Activated CD8-positive, alpha-beta memory T cell treated with anti-CD3 and anti-CD28 coated beads, Interleukin-2, amount 10 ng/mL, durations not matched to agents 7 days and 5 days (primary cell): ENCODE measurements at regions not wholly inside any gene's neighbourhood (a gene's known extent, or its start where the extent isn't known, plus 50 kb on each side); places are given as distances from the start of the nearest gene placed in this dataset.

Source experiments
- ATAC-seq: fragments of 150-1000 bp; cut with Tn5 transposase; one replicate; pipeline ENCODE4 v1.10.0; 2021; ENCODE audit warnings: moderate library complexity
- CTCF ChIA-PET: fragments of 350-600 bp; sonication (Branson Sonifier 250); formaldehyde crosslinking; loops from one replicate; lab custom pipeline; 2021; ENCODE audit warnings: antibody characterized with exemption; lab: Charles Lee
- DNase-seq: peaks from one replicate; pipeline ENCODE4 v3.0.0-alpha.2; 2020
- H3K27ac Mint-ChIP-seq: one replicate; pipeline ENCODE4 v1.8.0; 2021; ENCODE audit warnings: mild to moderate bottlenecking, mixed read lengths
- H3K27me3 Mint-ChIP-seq: one replicate; pipeline ENCODE4 v1.8.0; 2021; ENCODE audit warnings: mixed read lengths
- H3K36me3 Mint-ChIP-seq: one replicate; pipeline ENCODE4 v1.8.0; 2021; ENCODE audit warnings: mild to moderate bottlenecking, mixed read lengths
- H3K4me1 Mint-ChIP-seq: one replicate; pipeline ENCODE4 v1.8.0; 2021; ENCODE audit warnings: mixed read lengths
- H3K4me3 Mint-ChIP-seq: one replicate; pipeline ENCODE4 v1.8.0; 2021; ENCODE audit warnings: mild to moderate bottlenecking, moderate library complexity, mixed read lengths
- H3K9me3 Mint-ChIP-seq: one replicate; pipeline ENCODE4 v1.8.0; 2022; ENCODE audit warnings: low read depth, mixed read lengths

DNA sequence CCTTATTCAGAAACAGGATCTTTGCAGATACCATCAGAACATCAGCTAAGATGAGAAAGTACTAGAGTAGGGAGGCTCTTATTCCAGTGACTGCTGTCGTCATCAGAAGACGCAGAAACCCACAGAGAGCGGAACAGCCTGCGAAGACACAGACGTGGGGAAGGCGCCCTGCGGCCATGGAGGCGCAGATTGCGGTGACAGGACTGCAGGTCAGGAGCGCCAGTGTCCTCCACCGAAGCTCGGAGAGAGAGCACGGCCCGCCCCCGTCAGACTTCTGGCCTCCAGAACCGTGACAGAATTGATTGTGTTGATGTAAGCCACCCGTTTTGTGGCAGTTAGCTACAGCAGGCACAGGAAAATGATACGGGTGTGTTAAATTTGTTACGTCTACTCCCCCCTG, 275.5 kb downstream of the EFNB2 start:
- Mint-ChIP-seq H3K27ac (no peak overlapping the region), H3K9me3 (no peaks in the 10 kb centered on the region), H3K4me1 (no peaks in the 10 kb centered on the region), H3K36me3 (no peaks in the 10 kb centered on the region), H3K4me3 (no peak overlapping the region), H3K27me3 (no peaks in the 10 kb centered on the region)
- DNase-seq: no peak
- no peak for ATAC-seq
- CTCF ChIA-PET: no interaction called here

DNA sequence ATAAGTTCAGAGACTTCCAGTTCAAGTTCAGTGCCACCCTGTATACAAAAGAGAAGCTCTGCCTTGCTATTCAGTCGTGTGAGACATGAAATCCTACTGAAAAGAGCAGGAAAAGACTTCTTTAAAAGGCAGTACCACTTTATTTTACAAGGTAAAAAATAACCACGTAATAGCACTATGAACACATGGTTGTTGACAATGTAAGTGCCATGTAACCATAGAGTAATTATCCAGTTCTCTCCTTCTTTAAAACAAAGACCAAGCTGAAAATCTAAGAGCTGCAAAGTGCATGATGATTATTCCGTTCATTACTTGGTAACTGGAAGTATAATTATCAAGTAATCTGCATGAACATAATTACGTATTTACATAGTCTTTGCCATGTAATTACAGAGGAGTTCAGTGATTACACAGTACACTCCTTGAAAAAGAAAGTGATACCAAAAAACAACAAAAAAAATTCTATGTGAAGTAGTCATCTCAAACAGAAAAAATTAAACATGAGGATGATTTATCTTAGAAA, 288.7 kb downstream of the EFNB2 start:
- no peak for DNase-seq
- ATAC-seq: no peak
- CTCF ChIA-PET: no interaction called here
- Mint-ChIP-seq H3K4me3 (no peak overlapping the region), H3K9me3 (no peaks in the 10 kb centered on the region), H3K27ac (no peak overlapping the region), H3K27me3 (no peaks in the 10 kb centered on the region), H3K36me3 (no peaks in the 10 kb centered on the region), H3K4me1 (no peaks in the 10 kb centered on the region)

DNA sequence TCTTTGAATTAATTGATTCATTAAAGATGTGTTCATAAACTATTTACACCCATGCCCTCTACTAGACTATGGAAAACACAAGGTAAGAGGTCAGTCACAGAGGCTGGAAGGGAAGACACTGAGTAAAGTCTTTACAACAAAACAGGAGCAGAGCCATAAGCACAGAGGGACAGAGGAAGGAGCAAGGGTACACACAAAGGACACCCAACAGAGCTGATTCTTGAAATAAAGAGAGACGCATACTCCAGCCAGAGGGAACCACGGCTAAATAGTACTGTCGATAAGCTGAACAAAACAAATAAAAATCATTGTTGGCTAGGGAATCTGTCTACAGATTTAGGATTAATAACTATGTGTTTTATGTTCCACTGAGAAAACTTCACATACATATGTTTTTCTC, 289.2 kb downstream of the EFNB2 start:
- Mint-ChIP-seq H3K36me3 (no peaks in the 10 kb centered on the region), H3K27ac (no peak overlapping the region), H3K4me3 (no peak overlapping the region), H3K9me3 (no peaks in the 10 kb centered on the region), H3K27me3 (no peaks in the 10 kb centered on the region), H3K4me1 (no peaks in the 10 kb centered on the region)
- DNase-seq: no peak
- no peak for ATAC-seq
- CTCF ChIA-PET: no interaction called here

GRCh38 chr13:106243011-106243565, 292.4 kb downstream of the EFNB2 start:
- CTCF ChIA-PET: no interaction called here
- ATAC-seq (no peak), DNase-seq (no peak)
- Mint-ChIP-seq H3K27ac (no peak overlapping the region), H3K4me1 (no peaks in the 10 kb centered on the region), H3K36me3 (no peaks in the 10 kb centered on the region), H3K4me3 (no peak overlapping the region), H3K9me3 (no peaks in the 10 kb centered on the region), H3K27me3 (no peaks in the 10 kb centered on the region)

DNA sequence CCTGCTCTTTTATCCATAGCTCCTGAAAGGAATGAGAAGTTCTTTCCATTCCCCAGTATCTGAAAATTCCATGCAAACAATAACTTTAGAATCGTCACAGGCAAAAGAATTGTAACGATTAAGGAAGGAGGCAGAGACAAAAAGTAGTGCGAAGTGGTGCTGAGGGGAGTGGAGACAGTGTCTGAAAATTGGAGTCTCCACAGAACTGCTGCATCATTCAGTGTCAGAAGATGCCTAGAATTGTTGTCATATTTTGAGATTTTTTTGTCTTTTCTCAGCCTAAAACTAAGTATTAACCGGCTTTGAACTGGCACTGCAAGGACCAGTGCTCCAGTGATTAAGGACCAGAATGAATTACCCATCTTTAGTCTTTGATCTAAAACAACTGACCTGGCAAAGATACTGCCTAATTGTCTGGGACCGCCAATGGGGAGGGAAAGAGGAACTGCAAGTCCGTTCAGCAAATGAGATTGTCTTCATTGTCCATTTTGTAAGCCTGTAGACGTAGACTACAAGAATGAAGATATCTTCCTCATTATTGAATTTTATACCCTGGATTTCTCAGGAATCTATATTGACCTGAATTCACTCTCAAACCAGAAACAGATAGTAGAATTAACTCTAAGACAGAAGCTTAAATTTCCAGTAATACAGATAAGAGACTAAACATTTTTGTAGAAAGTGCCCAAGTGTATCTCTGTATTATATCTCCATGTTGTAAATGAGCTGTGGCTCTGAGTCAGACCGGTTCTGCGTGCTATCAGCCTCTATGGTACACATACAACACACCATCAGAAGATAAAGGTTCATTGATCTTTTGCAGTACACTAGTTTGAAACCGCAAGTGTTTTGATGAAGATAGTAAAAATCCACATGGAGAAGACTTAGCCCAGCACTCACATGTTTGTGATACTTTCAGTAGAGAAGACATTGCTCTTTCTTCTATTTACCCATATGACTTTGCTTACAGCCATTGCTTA, 293.2 kb downstream of the EFNB2 start:
- H3K4me3 Mint-ChIP-seq: no peak overlapping the region
- H3K4me1 Mint-ChIP-seq: no peaks in the 10 kb centered on the region
- H3K36me3 Mint-ChIP-seq: no peaks in the 10 kb centered on the region
- H3K27ac Mint-ChIP-seq: no peak overlapping the region
- ATAC-seq (no peak), DNase-seq (no peak)
- no peaks in the 10 kb centered on the region for H3K27me3 Mint-ChIP-seq
- no peaks in the 10 kb centered on the region for H3K9me3 Mint-ChIP-seq
- CTCF ChIA-PET: no interaction called here

DNA sequence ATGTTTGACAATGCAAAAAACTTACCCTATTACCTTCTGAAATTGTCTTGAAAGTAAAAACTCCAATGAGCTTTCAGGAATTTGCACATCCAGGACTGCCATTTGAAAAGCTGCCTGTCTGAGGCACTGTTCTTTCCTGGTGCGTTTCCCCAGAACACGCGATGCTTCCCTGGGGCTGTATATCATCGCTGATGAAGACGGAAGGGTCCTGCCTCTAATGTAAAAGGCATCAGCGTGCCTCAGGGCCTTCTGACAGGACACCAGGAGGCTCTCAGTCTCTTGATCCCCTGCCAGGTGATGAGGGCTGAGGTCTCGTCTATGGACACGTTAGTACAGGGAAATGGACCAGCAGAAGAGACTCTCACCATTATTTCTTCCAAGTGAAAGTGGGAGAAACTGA, 296.8 kb downstream of the EFNB2 start:
- DNase-seq (no peak), ATAC-seq (no peak)
- H3K9me3 Mint-ChIP-seq: no peaks in the 10 kb centered on the region
- CTCF ChIA-PET: no interaction called here
- H3K36me3 Mint-ChIP-seq: no peaks in the 10 kb centered on the region
- H3K4me1 Mint-ChIP-seq: no peaks in the 10 kb centered on the region
- no peak overlapping the region for H3K27ac Mint-ChIP-seq
- H3K27me3 Mint-ChIP-seq: no peaks in the 10 kb centered on the region
- H3K4me3 Mint-ChIP-seq: no peak overlapping the region

DNA sequence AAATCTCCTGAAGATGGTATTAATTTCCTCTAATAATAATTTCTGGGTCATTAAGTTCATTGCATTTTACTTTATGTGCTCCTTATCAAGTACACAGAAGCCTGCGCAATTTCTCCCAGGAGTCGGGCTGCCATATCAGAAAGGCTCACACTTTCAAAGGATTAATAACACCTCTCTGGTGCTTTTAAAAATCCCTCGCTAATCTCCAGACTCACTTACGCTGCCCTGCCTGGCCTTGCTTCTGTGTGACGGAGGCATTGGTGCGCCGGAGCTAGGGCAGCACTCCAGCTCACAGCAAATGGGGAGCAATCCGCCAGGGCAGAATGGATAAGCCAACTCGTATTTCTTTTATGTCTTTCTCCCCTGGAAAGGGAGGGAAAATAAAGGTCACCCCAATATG, 300.8 kb downstream of the EFNB2 start:
- Mint-ChIP-seq H3K27ac (no peak overlapping the region), H3K36me3 (no peaks in the 10 kb centered on the region), H3K9me3 (no peaks in the 10 kb centered on the region), H3K4me3 (no peak overlapping the region), H3K4me1 (no peaks in the 10 kb centered on the region), H3K27me3 (no peaks in the 10 kb centered on the region)
- CTCF ChIA-PET: no interaction called here
- DNase-seq: no peak
- no peak for ATAC-seq

- DNase-seq (no peak), ATAC-seq (no peak)
- CTCF ChIA-PET: no interaction called here
- Mint-ChIP-seq H3K4me1 (no peaks in the 10 kb centered on the region), H3K27ac (no peak overlapping the region), H3K27me3 (no peaks in the 10 kb centered on the region), H3K9me3 (no peaks in the 10 kb centered on the region), H3K4me3 (no peak overlapping the region), H3K36me3 (no peaks in the 10 kb centered on the region)
Observed at GRCh38 chr13:106233134-106233735, 302.2 kb downstream of the EFNB2 start.

- CTCF ChIA-PET: no interaction called here
- no peaks in the 10 kb centered on the region for H3K27me3 Mint-ChIP-seq
- no peaks in the 10 kb centered on the region for H3K4me1 Mint-ChIP-seq
- no peaks in the 10 kb centered on the region for H3K9me3 Mint-ChIP-seq
- no peak overlapping the region for H3K4me3 Mint-ChIP-seq
- DNase-seq (no peak), ATAC-seq (no peak)
- H3K27ac Mint-ChIP-seq: no peak overlapping the region
- no peaks in the 10 kb centered on the region for H3K36me3 Mint-ChIP-seq
Observed at GRCh38 chr13:106232681-106233080, 302.8 kb downstream of the EFNB2 start.

- no peak overlapping the region for H3K4me3 Mint-ChIP-seq
- no peaks in the 10 kb centered on the region for H3K9me3 Mint-ChIP-seq
- DNase-seq (no peak), ATAC-seq (no peak)
- H3K27me3 Mint-ChIP-seq: no peaks in the 10 kb centered on the region
- H3K4me1 Mint-ChIP-seq: no peaks in the 10 kb centered on the region
- CTCF ChIA-PET: no interaction called here
- no peak overlapping the region for H3K27ac Mint-ChIP-seq
- no peaks in the 10 kb centered on the region for H3K36me3 Mint-ChIP-seq
Observed at GRCh38 chr13:106230450-106230849, 305.0 kb downstream of the EFNB2 start.

GRCh38 chr13:106225126-106225525, 310.3 kb downstream of the EFNB2 start:
- Mint-ChIP-seq H3K9me3 (no peaks in the 10 kb centered on the region), H3K27ac (no peak overlapping the region), H3K36me3 (no peaks in the 10 kb centered on the region), H3K4me1 (no peaks in the 10 kb centered on the region), H3K27me3 (no peaks in the 10 kb centered on the region), H3K4me3 (no peak overlapping the region)
- no peak for DNase-seq
- CTCF ChIA-PET: no interaction called here
- ATAC-seq: no peak

DNA sequence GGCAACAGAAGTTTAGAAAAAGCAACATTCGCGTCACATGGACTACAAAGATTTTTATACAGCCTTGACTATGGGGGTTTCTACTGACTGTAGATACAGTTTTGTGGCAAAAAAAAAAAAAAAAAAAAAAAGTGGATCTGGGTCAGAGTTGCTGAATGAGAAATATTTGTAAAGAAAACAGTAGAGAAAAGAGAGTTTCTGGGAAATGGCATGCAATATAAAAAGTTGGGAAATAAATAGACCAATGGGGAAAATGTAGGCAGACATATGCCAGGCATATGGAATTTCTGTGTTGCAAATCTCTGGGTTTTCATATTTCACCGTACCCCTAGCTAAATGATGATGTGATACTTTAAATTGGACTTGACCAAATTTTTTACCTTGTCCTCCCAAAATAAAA, 315.3 kb downstream of the EFNB2 start:
- Mint-ChIP-seq H3K4me3 (no peak overlapping the region), H3K4me1 (no peaks in the 10 kb centered on the region), H3K9me3 (no peaks in the 10 kb centered on the region), H3K27me3 (no peaks in the 10 kb centered on the region), H3K27ac (no peak overlapping the region), H3K36me3 (no peaks in the 10 kb centered on the region)
- CTCF ChIA-PET: no interaction called here
- no peak for DNase-seq
- no peak for ATAC-seq

DNA sequence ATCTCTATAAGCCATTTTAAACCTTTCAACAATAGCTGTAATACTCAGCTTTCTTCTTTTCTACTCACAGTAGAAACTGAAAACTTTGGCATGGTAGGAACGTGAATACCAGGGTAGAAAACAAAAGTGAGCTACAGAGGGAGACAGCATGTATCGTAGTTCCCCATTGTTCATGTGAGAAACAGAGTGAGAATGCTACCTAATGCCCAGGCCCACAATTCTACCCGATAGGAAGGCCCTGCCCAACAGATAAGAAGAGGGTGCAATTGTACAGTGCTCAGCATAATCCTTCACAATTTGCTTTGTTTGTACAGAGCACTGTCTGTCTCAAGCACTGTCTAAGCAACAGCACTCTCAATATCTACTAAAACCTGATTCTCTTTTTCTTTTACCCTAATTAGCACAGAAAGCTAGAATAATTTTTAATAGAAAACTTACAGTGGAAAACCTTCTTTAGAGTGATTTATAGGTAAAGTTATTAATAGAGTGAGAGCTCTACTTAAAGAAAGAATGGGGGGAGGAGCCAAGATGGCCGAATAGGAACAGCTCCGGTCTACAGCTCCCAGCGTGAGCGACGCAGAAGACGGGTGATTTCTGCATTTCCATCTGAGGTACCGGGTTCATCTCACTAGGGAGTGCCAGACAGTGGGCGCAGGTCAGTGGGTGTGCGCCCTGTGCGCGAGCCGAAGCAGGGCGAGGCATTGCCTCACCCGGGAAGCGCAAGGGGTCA, 322.3 kb downstream of the EFNB2 start:
- Mint-ChIP-seq H3K36me3 (no peaks in the 10 kb centered on the region), H3K4me3 (no peak overlapping the region), H3K9me3 (no peaks in the 10 kb centered on the region), H3K27me3 (no peaks in the 10 kb centered on the region), H3K27ac (no peak overlapping the region), H3K4me1 (no peaks in the 10 kb centered on the region)
- DNase-seq (no peak), ATAC-seq (no peak)
- CTCF ChIA-PET: no interaction called here
